ENCODE measurements at regions not wholly inside any gene's neighbourhood (a gene's known extent, or its start where the extent isn't known, plus 50 kb on each side); places are given as distances from the start of the nearest gene placed in this dataset.
"Not testable (repeated sequence)": the region's sequence is repeated elsewhere in the genome, so short reads cannot be mapped to it uniquely, and the experiment has no call there.

GRCh38 chr14:86124328-86124727 is 594.4 kb downstream of the FLRT2 start:
- Histone ChIP-seq H3K27ac (ENCODE audit: low read depth, low read length, poor library complexity, severe bottlenecking) (no peak overlapping the region), H3K9me3 (ENCODE audit: low read depth, low read length, poor library complexity, severe bottlenecking) (no peaks in the 10 kb centered on the region), H3K4me3 (ENCODE audit: low read depth, low read length, poor library complexity, severe bottlenecking) (no peak overlapping the region), H3K27me3 (replicated peaks; ENCODE audit: insufficient read depth, low read depth, low read length, poor library complexity) (no peaks in the 10 kb centered on the region), H3K4me1 (ENCODE audit: insufficient read depth, low read length, poor library complexity, severe bottlenecking) (no peaks in the 10 kb centered on the region), H3K36me3 (ENCODE audit: insufficient read depth, low read length, poor library complexity, severe bottlenecking) (no peaks in the 10 kb centered on the region)
- BruUV-seq (replicated peaks), result no TSS peak
- ChIA-PET CTCF (no interaction called here), POLR2A (ENCODE audit: low non-redundant PET) (interaction anchor here (0.7 kb wide), 1 partner anchor 209 kb away, joined by 3 read pairs; no protein-coding TSS in a partner anchor)
- no peak for DNase-seq (ENCODE audit: low spot score)
- intact Hi-C loops (cut with micrococcal nuclease; ENCODE audit: unreplicated experiment), result no loop called here
- no peak for TF ChIP-seq EZH2 (IDR thresholded peaks at IDR 0.05; ENCODE audit: borderline replicate concordance, low read depth, low read length, poor library complexity, severe bottlenecking)
- TF ChIP-seq CTCF (conservative IDR thresholded peaks at IDR 0.05; ENCODE audit: low read depth, low read length), result no peak

- ChIA-PET POLR2A (ENCODE audit: low non-redundant PET) (no interaction called here), CTCF (no interaction called here)
- intact Hi-C loops (cut with micrococcal nuclease; ENCODE audit: unreplicated experiment), result no loop called here
- no TSS peak for BruUV-seq (replicated peaks)
- no peak overlapping the region for H3K27ac ChIP-seq (ENCODE audit: low read depth, low read length, poor library complexity, severe bottlenecking)
- no peaks in the 10 kb centered on the region for H3K36me3 ChIP-seq (ENCODE audit: insufficient read depth, low read length, poor library complexity, severe bottlenecking)
- no peak overlapping the region for H3K4me3 ChIP-seq (ENCODE audit: low read depth, low read length, poor library complexity, severe bottlenecking)
- no peaks in the 10 kb centered on the region for H3K27me3 ChIP-seq (replicated peaks; ENCODE audit: insufficient read depth, low read depth, low read length, poor library complexity)
- H3K4me1 ChIP-seq (ENCODE audit: insufficient read depth, low read length, poor library complexity, severe bottlenecking), result no peaks in the 10 kb centered on the region
- no peak for TF ChIP-seq CTCF (conservative IDR thresholded peaks at IDR 0.05; ENCODE audit: low read depth, low read length)
- TF ChIP-seq EZH2 (IDR thresholded peaks at IDR 0.05; ENCODE audit: borderline replicate concordance, low read depth, low read length, poor library complexity, severe bottlenecking), result no peak
- no peak for DNase-seq (ENCODE audit: low spot score)
- H3K9me3 ChIP-seq (ENCODE audit: low read depth, low read length, poor library complexity, severe bottlenecking), result no peaks in the 10 kb centered on the region
These were observed 586.0 kb downstream of the FLRT2 start for GRCh38 chr14:86115972-86116371.

- H3K4me1 ChIP-seq (ENCODE audit: insufficient read depth, low read length, poor library complexity, severe bottlenecking); intact Hi-C loops (cut with micrococcal nuclease; ENCODE audit: unreplicated experiment); H3K27me3 ChIP-seq (replicated peaks; ENCODE audit: insufficient read depth, low read depth, low read length, poor library complexity); H3K4me3 ChIP-seq (ENCODE audit: low read depth, low read length, poor library complexity, severe bottlenecking); H3K36me3 ChIP-seq (ENCODE audit: insufficient read depth, low read length, poor library complexity, severe bottlenecking); BruUV-seq (replicated peaks); CTCF ChIA-PET; POLR2A ChIA-PET (ENCODE audit: low non-redundant PET); H3K9me3 ChIP-seq (ENCODE audit: low read depth, low read length, poor library complexity, severe bottlenecking); H3K27ac ChIP-seq (ENCODE audit: low read depth, low read length, poor library complexity, severe bottlenecking); DNase-seq (ENCODE audit: low spot score): not testable (repeated sequence)
These were observed 580.9 kb downstream of the FLRT2 start for GRCh38 chr14:86110871-86111270.

- no peak for TF ChIP-seq EZH2 (IDR thresholded peaks at IDR 0.05; ENCODE audit: borderline replicate concordance, low read depth, low read length, poor library complexity, severe bottlenecking)
- no peak for TF ChIP-seq CTCF (conservative IDR thresholded peaks at IDR 0.05; ENCODE audit: low read depth, low read length)
- POLR2A ChIA-PET (ENCODE audit: low non-redundant PET), result no interaction called here
These were observed 574.8 kb downstream of the FLRT2 start for GRCh38 chr14:86104691-86105265.

More at GRCh38 chr14:86104691-86105265, 574.8 kb downstream of the FLRT2 start:
- BruUV-seq (replicated peaks), result no TSS peak
- intact Hi-C loops (cut with micrococcal nuclease; ENCODE audit: unreplicated experiment), result no loop called here
- no peak overlapping the region for H3K27ac ChIP-seq (ENCODE audit: low read depth, low read length, poor library complexity, severe bottlenecking)
- no peaks in the 10 kb centered on the region for H3K36me3 ChIP-seq (ENCODE audit: insufficient read depth, low read length, poor library complexity, severe bottlenecking)
- H3K9me3 ChIP-seq (ENCODE audit: low read depth, low read length, poor library complexity, severe bottlenecking), result no peaks in the 10 kb centered on the region
- CTCF ChIA-PET, result no interaction called here
- no peaks in the 10 kb centered on the region for H3K4me1 ChIP-seq (ENCODE audit: insufficient read depth, low read length, poor library complexity, severe bottlenecking)
- DNase-seq (ENCODE audit: low spot score), result no peak
- H3K27me3 ChIP-seq (replicated peaks; ENCODE audit: insufficient read depth, low read depth, low read length, poor library complexity), result no peaks in the 10 kb centered on the region
- no peak overlapping the region for H3K4me3 ChIP-seq (ENCODE audit: low read depth, low read length, poor library complexity, severe bottlenecking)
